NCI-H460 (cell line): ENCODE measurements at regions not wholly inside any gene's neighbourhood (a gene's known extent, or its start where the extent isn't known, plus 50 kb on each side); places are given as distances from the start of the nearest gene placed in this dataset.
"Not testable (repeated sequence)": the region's sequence is repeated elsewhere in the genome, so short reads cannot be mapped to it uniquely, and the experiment has no call there.

Source experiments
- DNase-seq: peaks from one replicate; pipeline ENCODE4 v3.0.0-alpha.2; 2016; ENCODE audit warnings: low read depth; ENCODE audit errors: extremely low read depth

DNA sequence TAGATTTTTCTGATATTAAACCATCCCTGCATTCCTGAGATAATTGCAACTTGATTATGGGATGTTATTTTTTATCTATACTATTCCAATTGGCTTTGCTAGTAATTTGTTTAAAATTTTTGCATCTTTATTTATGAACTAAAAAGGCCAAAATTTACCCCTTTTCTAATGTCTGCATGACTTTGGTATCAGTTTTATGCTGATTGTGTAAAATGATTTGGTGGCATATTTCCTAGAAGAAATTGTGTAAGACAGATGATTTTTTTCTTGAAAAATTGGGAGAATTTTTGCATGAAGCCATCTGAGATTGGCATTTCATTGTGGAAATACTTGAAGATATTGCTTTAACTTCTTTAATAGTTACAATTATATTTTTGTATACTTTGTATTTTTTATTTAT is 183.8 kb upstream of the TBL1XR1 start:
- no peak for DNase-seq

DNA sequence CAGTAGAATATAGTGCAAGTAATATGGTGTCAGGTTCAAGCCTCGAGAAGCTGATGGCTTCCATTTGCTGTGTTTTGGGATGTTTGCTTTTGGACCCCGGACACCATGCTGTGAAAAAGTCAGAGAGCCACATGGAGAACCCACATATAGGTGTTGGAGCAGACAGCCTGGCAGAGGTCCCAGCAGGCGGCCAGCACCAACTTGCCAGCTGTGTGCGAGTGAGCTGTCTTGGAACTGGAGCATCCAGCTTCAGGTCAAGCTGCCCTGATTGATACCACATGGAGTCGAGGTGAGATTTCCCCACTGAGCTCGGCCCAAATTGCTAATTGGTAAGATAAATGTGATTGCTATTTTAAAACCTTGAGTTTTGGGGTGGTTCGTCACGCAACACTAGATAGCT is 185.7 kb upstream of the TBL1XR1 start:
- DNase-seq = no peak

DNA sequence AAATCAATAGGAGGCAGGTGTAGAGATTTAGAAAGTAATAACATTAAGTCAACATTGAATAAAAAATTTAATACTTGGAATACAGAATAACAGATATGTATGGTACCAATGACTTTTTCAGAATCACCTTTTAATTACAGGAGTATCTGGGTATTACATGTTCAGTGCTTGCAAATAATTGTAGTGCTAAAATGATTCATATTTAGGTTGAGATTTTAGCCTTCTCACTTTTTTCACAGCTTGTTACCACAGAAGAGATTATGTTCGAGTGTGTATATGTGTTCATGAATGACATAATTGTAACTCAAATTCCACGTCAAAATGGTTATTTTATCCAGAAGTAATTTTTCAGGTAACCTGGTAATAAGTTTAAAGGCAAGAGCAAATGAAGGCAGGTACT is 187.9 kb upstream of the TBL1XR1 start:
- DNase-seq = no peak

DNA sequence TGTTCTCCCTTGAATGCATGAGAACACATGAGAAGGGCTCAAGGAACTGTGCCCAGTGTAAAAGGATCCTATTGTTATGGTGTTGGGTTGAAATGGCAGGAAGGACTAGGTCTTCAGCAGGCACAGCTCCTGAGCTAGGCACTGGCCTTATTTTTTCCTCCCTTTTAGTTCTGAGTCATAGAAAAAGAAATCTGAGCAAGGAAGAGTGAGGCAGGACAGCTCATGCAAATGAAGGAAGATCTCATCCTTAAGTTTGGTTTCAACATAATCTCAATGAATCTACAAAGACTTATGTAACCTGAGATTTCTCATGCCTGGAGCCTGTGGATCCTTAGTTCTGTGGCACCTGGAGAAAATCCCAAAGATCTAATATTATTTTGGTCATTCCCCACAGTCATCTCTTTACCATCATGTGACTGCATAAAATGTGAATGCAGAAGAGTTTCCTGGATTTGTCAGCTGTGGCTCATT is 188.6 kb upstream of the TBL1XR1 start:
- DNase-seq = no peak

DNA sequence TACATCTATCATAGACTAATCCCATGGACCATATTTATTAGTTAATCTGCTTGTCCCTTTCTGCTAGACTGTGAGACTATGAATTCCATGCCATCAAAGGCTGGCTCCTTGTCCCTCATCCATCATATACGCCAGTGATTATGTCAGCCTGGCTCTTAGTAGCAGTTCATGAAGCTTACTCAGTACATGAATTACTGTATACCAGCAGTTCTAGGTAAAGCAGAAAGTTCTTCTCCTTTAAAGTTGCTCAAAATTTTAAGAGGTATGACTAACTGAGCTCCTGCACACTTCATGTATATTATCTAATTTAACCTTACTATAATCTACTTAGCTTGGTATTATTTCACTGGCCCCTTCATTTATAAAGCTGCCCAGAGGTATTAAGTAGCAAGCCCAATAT is 190.9 kb upstream of the TBL1XR1 start:
- no peak for DNase-seq

DNA sequence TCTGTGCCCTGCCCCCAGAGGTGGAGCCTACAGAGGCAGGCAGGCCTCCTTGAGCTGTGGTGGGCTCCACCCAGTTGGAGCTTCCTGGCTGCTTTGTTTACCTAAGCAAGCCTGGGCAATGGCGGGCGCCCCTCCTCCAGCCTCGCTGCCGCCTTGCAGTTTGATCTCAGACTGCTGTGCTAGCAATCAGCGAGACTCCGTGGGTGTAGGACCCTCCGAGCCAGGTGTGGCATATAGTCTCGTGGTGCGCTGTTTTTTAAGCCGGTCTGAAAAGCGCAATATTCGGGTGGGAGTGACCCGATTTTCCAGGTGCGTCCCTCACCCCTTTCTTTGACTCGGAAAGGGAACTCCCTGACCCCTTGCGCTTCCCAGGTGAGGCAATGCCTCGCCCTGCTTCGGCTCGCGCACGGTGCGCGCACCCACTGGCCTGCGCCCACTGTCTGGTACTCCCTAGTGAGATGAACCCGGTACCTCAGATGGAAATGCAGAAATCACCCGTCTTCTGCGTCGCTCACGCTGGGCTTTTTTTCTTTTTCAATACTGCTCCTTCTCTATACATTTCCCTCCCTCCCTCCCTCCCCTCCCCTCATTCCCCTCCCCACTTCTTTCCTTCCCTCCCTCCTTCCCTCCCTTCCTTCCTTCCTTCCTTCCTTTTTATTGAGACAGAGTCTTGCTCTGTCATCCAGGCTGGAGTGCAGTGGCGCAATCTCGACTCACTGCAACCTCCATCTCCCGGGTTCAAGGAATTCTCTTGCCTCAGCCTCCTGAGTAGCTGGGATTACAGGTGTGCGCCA is 197.1 kb upstream of the TBL1XR1 start:
- DNase-seq = not testable (repeated sequence)

DNA sequence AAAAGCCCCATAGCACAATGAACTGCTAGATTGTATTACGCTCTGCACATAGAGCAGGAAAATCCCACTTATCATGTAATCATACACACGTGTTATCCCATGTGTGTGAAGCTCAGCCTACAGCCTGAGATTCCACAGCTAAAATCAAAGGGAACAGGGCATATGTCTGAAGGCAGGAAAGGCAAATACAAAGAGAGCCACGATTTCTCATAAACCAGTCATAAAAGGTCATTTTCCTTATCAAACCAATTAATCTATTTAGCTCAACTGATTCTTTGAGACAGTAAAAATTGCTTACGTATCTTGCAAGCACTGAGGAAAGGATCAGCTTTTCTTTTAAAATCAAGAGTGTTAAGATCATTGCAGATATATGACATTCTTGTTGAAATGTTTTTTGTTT is 199.5 kb upstream of the TBL1XR1 start:
- no peak for DNase-seq

DNA sequence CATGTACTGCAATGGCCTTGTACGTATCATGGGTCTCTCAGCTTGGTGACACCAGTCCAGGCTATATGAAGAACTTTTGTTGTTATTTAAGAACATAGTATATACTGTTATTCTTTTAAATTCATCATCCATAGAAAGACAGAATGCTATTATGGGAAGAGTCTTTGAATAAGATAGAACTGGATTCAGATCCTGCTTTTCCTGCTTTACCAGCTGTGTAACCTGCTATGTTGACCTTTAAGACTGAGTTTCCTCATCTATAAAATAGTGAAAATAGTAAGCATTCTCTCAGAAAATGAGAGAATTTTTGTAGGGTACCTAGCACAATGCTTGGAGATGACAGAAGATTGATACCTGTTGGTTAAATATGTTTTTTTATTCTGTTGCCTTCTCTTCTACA is 204.1 kb upstream of the TBL1XR1 start:
- DNase-seq = no peak

DNA sequence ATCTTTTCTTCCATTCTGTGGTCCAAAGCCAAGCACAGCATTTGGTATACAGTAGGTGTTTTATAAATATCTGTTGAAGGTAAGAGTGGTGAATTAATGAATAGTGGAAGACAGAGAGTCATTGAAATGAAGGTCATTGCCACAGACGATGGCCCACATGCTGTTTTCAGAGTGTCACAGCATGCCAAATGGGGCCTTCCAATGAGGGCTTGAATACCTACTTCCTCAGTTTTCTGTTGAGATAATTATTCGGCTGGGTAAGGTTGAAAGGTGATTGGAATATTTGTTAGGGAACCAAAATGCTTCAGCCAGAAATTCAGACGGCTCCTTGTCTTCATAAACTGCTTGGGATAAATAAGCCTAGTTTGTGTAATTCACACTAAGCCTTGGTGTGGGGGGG is 205.3 kb upstream of the TBL1XR1 start:
- DNase-seq = no peak

DNA sequence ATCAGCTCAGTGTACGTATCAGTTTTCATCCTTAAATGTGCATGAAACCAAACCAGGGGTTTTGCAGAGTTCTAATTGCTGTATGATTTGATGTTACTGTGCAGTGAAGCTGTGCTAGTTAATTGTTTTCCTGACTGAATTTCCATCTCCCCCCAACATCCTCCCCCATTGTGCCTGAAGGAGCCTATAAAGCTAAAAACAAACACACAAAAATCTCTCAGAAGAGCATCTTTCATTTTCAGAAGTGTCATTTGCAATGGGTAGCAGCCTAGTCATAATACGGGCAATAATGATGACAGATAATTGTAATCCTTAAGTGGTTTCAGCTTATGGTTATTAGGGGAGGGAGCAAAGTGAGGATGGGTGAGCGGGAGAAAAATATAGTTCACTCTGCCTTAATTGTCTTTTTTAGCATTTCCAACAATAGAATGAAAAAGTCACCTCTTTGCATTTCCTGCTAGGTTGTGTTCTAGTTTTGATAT is 207.9 kb upstream of the TBL1XR1 start:
- DNase-seq = no peak

DNA sequence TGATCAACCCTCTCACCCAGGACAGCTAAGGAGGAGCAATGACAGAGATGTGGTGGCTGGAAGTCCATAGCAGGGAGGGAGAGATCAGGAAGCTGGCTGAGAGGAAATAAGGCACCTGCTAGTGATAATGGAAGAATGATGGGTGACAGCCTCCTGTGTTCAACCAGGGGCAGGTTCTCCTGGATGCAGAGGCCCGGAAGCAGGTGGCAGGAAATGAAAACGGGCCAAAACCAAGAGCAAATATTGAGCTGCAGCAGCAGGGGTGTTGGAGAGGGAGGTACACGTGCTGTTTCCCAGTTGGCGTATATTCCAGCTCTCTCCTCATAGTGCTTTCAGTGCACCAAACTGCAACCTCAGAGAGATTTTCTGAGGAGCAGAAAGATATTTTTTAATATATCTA is 213.4 kb upstream of the TBL1XR1 start:
- no peak for DNase-seq

DNA sequence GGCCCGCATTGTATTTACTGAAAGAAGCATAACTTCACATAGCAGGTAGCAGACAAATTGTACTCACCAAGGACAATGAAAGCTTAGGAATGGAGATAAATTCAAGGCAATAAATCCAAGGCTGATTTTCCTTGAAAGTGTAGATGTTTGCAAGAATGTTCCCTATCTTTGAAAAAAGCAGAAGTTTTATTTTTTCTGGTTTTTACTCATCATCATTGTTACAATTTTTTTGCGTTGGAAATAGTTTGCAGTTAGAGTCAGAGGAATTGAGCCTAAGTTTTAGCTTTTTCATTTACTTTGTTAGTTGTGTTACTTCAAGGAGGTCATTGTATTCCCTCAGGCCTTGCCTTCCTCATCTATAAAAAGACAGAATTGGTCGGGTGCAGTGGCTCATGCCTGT is 213.9 kb upstream of the TBL1XR1 start:
- no peak for DNase-seq

DNA sequence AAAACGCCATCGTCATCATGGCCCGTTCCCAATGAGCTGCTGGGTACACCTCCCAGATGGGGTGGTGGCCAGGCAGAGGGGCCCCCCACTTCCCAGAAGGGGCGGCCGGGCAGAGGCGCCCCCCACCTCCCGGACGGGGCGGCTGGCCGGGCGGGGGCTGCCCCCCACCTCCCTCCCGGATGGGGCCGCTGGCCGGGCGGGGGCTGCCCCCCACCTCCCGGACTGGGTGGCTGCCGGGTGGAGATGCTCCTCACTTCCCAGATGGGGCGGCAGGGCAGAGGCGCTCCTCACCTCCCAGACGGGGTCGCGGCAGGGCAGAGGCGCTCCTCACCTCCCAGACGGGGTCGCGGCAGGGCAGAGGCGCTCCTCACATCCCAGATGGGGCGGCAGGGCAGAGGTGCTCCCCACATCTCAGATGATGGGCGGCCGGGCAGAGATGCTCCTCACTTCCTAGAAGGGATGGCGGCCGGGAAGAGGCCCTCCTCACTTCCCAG is 215.4 kb upstream of the TBL1XR1 start:
- not testable (repeated sequence) for DNase-seq

DNA sequence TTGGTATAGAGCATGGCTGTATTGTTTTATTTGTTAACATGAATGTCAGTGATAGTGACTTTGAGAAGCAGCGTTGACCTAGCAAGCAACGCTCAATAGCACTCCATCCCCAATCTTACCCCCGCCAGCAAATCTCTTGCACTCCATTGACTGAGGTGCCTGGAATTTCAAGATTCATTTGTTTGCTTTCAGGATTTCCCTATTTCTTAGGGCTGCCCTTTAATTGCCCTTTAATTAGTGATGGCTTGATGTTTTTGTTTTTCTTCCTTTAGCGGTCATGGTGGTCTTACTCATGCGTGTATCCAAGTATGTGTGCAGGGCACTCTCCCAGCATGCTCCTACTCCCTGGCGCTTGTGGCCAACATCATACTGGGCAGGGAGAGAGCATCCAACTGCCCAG is 216.8 kb upstream of the TBL1XR1 start:
- DNase-seq = no peak

DNA sequence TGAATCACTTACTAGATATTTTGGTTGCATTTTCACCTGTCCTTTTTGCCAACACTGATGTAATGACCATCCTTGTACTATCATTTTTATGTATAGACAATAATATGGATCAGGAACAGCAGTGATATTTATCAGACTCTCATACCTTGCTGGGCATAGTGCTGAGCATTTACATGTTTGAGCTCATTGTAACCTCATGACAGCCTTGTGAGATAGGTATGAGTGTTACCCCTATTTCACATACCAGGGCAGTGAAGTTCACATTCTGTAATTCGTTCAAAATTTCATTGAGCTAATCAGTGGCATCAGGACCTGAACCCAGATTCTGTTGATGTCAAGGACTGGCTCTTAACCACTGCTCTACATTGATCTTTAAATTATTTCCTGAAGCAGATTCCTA is 221.5 kb upstream of the TBL1XR1 start:
- no peak for DNase-seq

DNA sequence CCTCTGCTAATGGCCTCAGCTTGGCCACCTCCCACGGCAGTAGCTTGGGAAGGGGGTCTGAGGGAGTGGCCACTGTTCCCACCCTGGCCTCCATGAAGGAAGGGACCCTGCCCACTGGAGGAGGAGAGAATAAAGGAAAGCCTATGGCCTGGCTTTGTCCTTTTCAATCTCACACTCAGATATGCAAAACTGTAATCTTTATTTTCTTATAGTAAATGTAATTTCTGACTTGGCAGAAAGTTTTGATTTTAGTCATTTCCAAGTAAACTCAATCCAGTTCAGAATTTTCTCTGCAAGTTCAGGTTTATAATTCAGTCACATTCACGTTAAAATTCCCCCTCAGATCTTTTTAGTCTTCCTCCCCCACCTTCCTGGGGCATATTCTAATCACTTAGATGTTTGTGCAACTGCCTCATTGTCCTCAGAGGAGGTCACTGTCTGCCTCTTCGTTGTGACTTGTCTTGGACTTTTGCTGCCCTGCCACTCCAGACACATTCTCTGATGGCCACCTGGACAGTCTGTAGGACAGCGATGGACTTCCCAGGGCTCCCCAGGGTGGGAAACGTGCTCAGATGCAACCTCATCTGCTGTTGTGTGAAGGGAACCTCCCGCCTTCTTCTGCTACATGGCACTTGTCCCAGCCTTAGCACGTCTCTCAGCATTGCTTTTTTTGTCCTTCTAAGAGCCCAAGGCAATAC is 222.8 kb upstream of the TBL1XR1 start:
- DNase-seq = no peak

DNA sequence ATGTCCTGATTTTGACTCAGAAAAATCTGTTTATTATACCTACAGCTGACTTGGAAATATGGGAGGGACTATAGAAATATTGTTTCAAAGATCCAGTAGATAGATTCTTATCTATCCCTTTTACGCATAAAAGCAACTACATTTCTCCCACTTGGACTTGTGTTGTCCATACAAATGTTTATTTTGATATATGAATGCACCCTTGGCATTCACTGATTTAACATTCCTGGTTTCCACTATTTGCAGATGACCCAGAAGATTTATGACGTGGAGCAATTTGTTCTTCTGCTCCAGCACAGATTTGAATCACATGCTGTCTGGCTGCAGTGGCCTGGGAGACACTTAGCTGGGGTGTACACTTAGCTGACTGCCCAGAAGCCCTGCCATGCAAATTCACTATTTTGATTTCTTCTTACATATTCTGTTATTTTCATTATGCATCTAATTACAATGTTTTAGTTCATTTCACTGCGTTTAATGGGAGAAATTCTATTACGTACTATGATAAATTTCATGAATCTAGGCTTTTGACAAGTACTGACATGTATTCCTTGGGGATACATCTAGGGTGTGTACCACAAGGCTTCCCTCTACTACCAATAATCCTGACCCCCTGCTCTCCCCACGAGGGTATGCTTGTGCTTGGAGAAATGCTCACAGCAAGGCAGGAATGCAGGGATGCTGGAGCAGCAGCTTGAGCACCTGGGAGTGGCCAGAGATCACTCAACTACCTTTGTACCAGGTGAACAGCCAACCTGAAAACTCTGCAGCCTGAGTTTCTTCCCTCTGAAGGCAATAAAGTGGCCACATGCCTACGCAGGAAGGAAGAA is 223.6 kb upstream of the TBL1XR1 start:
- no peak for DNase-seq

DNA sequence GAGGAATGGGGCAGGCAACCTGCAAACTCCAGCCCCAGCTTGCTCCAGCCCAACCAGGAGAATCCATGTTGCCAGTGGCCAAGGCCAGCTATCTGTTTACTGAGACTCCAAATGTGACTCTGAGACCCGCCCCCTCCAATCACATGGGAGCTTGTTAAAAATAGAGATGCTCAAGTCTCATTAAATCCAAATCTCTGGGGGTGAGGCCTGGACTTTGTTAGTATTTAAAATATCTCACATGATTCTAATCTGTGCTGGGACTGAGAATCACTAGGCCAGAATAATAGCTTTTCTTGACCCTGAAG is 224.2 kb upstream of the TBL1XR1 start:
- DNase-seq = no peak

DNA sequence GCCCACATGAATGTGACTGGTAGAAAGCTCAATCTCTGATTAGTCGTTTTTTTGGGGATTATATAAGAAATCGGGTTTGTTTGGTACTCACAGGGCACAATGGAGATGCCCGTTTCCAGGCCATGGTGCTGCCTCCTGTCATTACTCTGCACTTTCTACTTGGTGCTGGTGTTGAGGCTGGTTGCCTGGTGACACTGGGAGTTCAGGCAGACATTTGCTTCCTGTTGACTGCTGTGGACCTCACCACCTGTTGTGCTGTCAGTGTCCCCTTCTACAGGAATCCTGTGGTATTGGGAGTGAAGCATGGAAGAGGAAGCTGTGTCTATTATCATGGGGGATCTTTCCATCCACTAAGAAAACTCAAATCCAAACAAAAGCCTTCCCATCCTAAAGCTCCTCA is 227.2 kb upstream of the TBL1XR1 start:
- no peak for DNase-seq

DNA sequence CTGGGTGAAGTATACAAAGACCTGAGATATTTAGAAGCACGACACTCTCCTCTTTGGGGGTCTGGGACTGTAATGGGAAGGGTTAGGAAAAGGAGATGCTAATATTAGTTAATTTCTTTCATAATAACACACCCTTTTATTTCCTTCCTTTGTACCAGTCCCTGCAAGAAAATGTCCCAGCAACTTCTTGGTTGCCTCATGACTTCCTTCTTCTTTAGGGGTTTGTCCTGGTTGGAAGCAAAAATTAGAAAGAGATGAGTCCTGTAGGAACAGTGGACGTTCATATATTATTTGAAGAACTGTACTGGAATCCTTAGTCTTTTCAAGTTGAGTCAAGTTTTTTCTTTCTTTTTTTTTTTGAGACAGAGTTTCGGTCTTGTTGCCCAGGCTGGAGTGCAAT is 227.8 kb upstream of the TBL1XR1 start:
- no peak for DNase-seq

DNA sequence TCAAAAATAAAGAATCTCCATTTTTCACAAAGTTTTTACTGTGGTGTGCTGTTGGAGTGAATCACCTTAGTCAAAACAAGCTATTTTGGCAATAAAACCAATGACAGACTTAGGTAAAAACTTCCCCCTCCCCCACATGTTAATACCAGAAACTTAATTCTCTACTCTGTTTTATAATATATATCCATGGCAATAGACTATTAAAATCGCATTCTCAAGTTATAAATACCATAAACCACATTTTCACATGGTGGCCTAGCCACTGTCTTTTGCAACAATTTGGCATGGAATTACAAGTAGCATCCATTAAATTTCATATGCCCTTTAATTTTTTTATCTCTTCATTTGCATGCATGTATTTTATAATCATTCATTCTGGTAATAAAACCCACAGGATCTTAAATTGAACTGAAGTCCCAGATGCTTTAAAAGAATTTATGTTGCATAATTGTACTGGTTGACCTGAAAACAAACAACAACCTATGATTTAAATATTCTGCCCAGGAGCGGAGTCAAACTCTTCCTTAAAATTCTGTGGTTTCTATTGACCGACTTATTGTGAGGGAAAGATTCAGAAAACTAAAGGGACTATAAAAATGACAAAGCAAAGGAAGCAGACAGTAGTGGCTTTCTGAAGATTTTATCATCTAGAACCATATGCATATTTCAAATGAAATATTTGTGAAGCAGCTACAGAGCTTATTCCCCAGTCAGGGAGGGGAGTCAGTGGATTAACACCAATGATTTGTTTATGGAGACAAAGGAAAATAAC is 229.0 kb upstream of the TBL1XR1 start:
- DNase-seq = no peak
